Esophagus muscularis mucosa (tissue), 4 donors: ENCODE measurements at regions not wholly inside any gene's neighbourhood (a gene's known extent, or its start where the extent isn't known, plus 50 kb on each side); places are given as distances from the start of the nearest gene placed in this dataset.

Source experiments
- EP300 ChIP-seq: sonication (generic); formaldehyde crosslinking; IDR thresholded peaks from one replicate; pipeline ENCODE4 v1.6.1; 2017; ENCODE audit warnings: antibody characterized with exemption
- POLR2A ChIP-seq: fragments of 450-650 bp; IDR thresholded peaks from one replicate; pipeline ENCODE4 v1.6.1; 2017; ENCODE audit warnings: antibody characterized with exemption, moderate library complexity, mild to moderate bottlenecking, low read depth
- POLR2AphosphoS5 ChIP-seq, 2 donors: sonication (generic); formaldehyde crosslinking; IDR thresholded peaks; one replicate each; pipeline ENCODE4 v1.6.1; 2017; ENCODE audit warnings: antibody characterized with exemption in 2 of 2
- TF ChIP-seq, protein P1 (sequence below), 3 experiments: fragments of 200-600 bp in 2 of 3; fragments of 450-650 bp in 1 of 3; sonication (generic) in 2 of 3; IDR thresholded peaks; one replicate each; pipeline ENCODE4 v1.5.1; 2017 to 2019; ENCODE audit warnings: antibody characterized with exemption in 3 of 3, mild to moderate bottlenecking in 2 of 3, moderate library complexity in 1 of 3

DNA sequence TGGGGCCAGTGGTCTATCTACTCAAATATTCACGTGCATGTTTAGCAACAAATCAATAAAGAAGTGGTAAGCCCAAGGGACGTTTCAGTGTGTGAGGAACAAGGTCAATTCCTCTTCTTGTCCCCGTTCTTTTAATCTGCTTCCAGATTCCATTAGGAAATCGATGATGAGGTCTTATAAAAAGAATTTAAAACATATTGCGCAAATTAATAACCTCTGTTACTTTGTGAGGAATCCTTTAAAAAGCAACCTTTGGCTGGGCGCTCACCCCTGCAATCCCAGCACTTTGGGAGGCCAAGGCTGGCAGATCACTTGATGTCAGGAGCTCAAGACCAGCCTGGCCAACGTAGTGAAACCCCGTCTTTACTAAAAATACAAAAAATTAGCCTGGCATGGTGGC is 113.0 kb upstream of the TMPRSS2 start:
- TF ChIP-seq, protein P1, sequence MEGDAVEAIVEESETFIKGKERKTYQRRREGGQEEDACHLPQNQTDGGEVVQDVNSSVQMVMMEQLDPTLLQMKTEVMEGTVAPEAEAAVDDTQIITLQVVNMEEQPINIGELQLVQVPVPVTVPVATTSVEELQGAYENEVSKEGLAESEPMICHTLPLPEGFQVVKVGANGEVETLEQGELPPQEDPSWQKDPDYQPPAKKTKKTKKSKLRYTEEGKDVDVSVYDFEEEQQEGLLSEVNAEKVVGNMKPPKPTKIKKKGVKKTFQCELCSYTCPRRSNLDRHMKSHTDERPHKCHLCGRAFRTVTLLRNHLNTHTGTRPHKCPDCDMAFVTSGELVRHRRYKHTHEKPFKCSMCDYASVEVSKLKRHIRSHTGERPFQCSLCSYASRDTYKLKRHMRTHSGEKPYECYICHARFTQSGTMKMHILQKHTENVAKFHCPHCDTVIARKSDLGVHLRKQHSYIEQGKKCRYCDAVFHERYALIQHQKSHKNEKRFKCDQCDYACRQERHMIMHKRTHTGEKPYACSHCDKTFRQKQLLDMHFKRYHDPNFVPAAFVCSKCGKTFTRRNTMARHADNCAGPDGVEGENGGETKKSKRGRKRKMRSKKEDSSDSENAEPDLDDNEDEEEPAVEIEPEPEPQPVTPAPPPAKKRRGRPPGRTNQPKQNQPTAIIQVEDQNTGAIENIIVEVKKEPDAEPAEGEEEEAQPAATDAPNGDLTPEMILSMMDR (IDR thresholded peaks at IDR 0.05) = no peak
- TF ChIP-seq POLR2AphosphoS5 (IDR thresholded peaks at IDR 0.05) = no peak
- no peak for TF ChIP-seq POLR2A
- TF ChIP-seq EP300 = no peak
